ENCODE measurements at regions not wholly inside any gene's neighbourhood (a gene's known extent, or its start where the extent isn't known, plus 50 kb on each side); places are given as distances from the start of the nearest gene placed in this dataset.

- Histone ChIP-seq H2BK5ac (ENCODE audit: low read depth, low read length, poor library complexity, severe bottlenecking) (no peak overlapping the region), H2BK120ac (ENCODE audit: low read depth, low read length) (no peak overlapping the region), H3K4me2 (ENCODE audit: low read depth, low read length) (no peak overlapping the region), H3K18ac (ENCODE audit: low read depth, low read length) (no peak overlapping the region), H3K23ac (ENCODE audit: low read depth, low read length) (no peak overlapping the region), H3K36me3 (ENCODE audit: control insufficient read depth, insufficient read depth, low read length) (no peaks in the 10 kb centered on the region), H3K9me3 (ENCODE audit: control insufficient read depth, insufficient read depth, low read length) (peaks cover 76% of the 10 kb centered on the region), H4K5ac (ENCODE audit: low read depth, low read length) (no peak overlapping the region), H3K4ac (ENCODE audit: low read depth, low read length) (no peak overlapping the region), H3K56ac (ENCODE audit: extremely low read depth, insufficient read depth, low read length) (no peak overlapping the region), H3K27ac (ENCODE audit: insufficient read depth, low read length) (no peak overlapping the region), H4K8ac (ENCODE audit: low read depth in 2 of 2, low read length in 2 of 2) (no peak overlapping the region), H4K91ac (ENCODE audit: insufficient read depth, low read depth, low read length) (no peak overlapping the region), H3K14ac (replicated peaks; ENCODE audit: low read depth, low read length) (no peak overlapping the region), H2BK15ac (ENCODE audit: low read depth, low read length) (no peak overlapping the region), H3K79me1 (ENCODE audit: low read depth in 1 of 2, low read length in 2 of 2) (no peaks in the 10 kb centered on the region), H2AK9ac (replicated peaks; ENCODE audit: low read depth, low read length, poor library complexity) (no peak overlapping the region), H2AK5ac (ENCODE audit: low read depth, low read length) (no peak overlapping the region), H3K9ac (ENCODE audit: low read depth, low read length) (no peak overlapping the region), H4K20me1 (ENCODE audit: insufficient read depth, low read length) (no peaks in the 10 kb centered on the region), H2BK20ac (ENCODE audit: low read depth, low read length) (no peak overlapping the region), H2AFZ (replicated peaks; ENCODE audit: low read length, poor library complexity) (no peak overlapping the region), H3K4me1 (ENCODE audit: control insufficient read depth, insufficient read depth, low read length) (no peaks in the 10 kb centered on the region), H3K9me1 (ENCODE audit: insufficient read depth, low read length) (no peaks in the 10 kb centered on the region), H3K27me3 (ENCODE audit: control insufficient read depth, insufficient read depth, low read length) (no peaks in the 10 kb centered on the region), H3K4me3 (ENCODE audit: insufficient read depth, low read depth, low read length) (no peak overlapping the region)
- POLR2A ChIA-PET (ENCODE audit: unreplicated experiment): no interaction called here
- in situ Hi-C loops (cut with MboI; ENCODE audit: low sequenced_read_pairs) (no loop called here), intact Hi-C loops (cut with micrococcal nuclease) (no loop called here), dilution Hi-C loops (cut with HindIII; ENCODE audit: low sequenced_read_pairs, unreplicated experiment) (no loop called here)
- ATAC-seq (ENCODE audit: low read depth): no peak
- BruUV-seq (replicated peaks): no TSS peak
- CTCF ChIA-PET: no interaction called here
- no peak for DNase-seq
- TF ChIP-seq FOS (IDR thresholded peaks at IDR 0.05; ENCODE audit: low read depth, low read length) (no peak), RCOR1 (IDR thresholded peaks at IDR 0.05; ENCODE audit: insufficient replicate concordance, low read length) (no peak), CHD1 (IDR thresholded peaks at IDR 0.05; ENCODE audit: low read depth, low read length) (no peak), BHLHE40 (IDR thresholded peaks at IDR 0.05; ENCODE audit: low read depth, low read length) (no peak), ELK1 (IDR thresholded peaks at IDR 0.05; ENCODE audit: borderline replicate concordance, low read depth, low read length) (no peak), POLR2A (IDR thresholded peaks at IDR 0.05; ENCODE audit: low read depth, low read length) (no peak), MAZ (IDR thresholded peaks at IDR 0.05; ENCODE audit: borderline replicate concordance, low read depth, low read length) (no peak), USF2 (IDR thresholded peaks at IDR 0.05; ENCODE audit: low read depth, low read length) (no peak), RFX5 (IDR thresholded peaks at IDR 0.05; ENCODE audit: low read depth, low read length) (no peak), SMC3 (IDR thresholded peaks at IDR 0.05; ENCODE audit: low read depth, low read length) (no peak), RAD21 (IDR thresholded peaks at IDR 0.05; ENCODE audit: low read length) (no peak), CEBPB (IDR thresholded peaks at IDR 0.05; ENCODE audit: low read depth, low read length) (no peak), NFE2L2 (IDR thresholded peaks at IDR 0.05; ENCODE audit: low read depth, low read length) (no peak), MAFK (IDR thresholded peaks at IDR 0.05; ENCODE audit: low read depth, low read length) (no peak), CTCF (conservative IDR thresholded peaks at IDR 0.05; ENCODE audit: low read depth, low read length) (no peak), MXI1 (IDR thresholded peaks at IDR 0.05; ENCODE audit: borderline replicate concordance, low read depth, low read length) (no peak)
- 57% methylated on average over 9 of the region's 13 CpGs; no CpG with 5 or more reads in 1 of the 2 experiments for WGBS, 2 experiments (ENCODE audit: extremely low coverage in 2 of 2, insufficient read length in 1 of 2)
Observed at GRCh38 chr22:49196046-49196511, 631.6 kb downstream of the BRD1 start.

Measured in IMR-90 (cell line).